Middle frontal gyrus (tissue), 1 donor: ENCODE measurements at regions not wholly inside any gene's neighbourhood (a gene's known extent, or its start where the extent isn't known, plus 50 kb on each side); places are given as distances from the start of the nearest gene placed in this dataset.

Experiments used
- DNase-seq: peaks from one replicate; pipeline ENCODE4 v3.0.0-alpha.2; 2015; ENCODE audit warnings: low spot score; ENCODE audit errors: extremely low spot score

- no peak for DNase-seq
Observed at GRCh38 chr3:167958141-167958540, 137.6 kb downstream of the GOLIM4 start.

DNA sequence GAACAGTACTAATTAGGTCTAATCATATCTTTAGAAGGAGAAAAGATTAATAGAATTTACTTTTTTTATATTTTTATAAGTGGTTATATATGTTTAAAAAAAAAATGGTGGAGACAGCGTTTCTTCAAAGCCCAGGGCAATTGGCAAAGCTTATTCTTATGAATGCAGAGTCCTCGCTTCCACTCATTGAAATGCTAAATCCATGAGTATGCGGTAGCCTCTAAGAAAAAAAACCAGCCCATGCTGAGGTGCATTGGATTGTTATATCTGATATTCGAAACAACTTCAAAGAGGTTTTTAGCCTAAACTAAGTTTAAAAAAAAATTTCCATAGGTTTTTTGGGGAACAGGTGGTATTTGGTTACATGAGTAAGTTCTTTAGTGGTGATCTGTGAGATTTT lies 142.8 kb downstream of the GOLIM4 start:
- no peak for DNase-seq

GRCh38 chr3:167950212-167950611 lies 145.5 kb downstream of the GOLIM4 start:
- no peak for DNase-seq

DNA sequence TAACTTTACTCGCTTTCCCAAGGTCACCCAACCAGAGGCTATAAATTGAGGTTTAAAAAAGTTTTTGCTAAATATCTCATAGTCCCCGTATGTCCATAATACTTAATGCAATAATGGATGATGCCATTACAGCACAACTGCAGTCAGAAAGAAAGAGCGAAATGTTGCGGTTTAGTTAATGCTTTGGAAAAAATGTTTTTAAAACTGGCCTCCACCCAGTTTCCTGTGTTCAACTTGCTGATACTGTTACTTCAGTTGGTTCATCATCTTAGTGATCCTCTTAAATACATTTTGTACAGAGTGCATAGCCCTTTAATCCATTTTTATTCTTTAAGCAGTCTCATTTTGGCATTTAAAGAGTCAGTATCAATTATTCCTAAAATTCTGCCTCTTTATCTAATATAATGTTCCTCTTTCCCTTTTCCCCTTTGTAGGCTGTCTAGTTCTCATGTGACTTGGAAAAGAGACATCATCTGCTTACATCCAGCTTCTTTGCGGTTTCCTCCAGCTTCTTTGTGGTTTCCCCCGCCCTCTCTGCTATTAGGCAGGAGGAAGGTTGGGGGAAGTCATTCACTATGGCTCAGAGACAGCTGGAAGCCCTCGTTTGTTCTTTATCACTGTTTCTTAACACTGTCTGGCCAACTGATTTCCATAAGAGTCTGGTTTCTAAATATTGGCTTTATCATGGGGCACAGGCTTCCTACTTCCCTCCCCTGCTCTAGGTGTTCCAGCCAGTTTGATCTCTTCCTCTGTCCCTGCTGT lies 154.3 kb downstream of the GOLIM4 start:
- no peak for DNase-seq

GRCh38 chr3:167940241-167940640 lies 155.5 kb downstream of the GOLIM4 start:
- no peak for DNase-seq

DNA sequence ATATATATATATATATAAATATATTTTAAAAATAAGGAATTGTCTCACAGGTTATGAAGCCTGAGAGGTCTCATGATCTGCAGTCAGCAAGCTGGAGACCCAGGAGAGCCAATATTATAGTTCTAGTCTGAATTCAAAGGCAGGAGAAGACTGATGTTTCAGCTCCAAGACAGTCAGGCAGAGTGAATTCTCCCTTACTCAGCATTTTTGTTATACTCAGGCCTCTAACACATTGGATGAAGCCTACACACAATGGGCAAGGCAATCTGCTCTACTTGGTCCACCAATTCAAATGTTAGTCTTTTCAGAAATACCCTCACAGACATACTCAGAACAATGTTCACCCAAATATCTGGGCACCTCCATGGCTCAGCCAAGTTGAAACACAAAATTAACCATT lies 157.2 kb downstream of the GOLIM4 start:
- no peak for DNase-seq

- no peak for DNase-seq
Observed at GRCh38 chr3:167936019-167936418, 159.7 kb downstream of the GOLIM4 start.

- DNase-seq = no peak
Observed at GRCh38 chr3:167930453-167930852, 165.3 kb downstream of the GOLIM4 start.

GRCh38 chr3:167929968-167930367 lies 165.8 kb downstream of the GOLIM4 start:
- no peak for DNase-seq

DNA sequence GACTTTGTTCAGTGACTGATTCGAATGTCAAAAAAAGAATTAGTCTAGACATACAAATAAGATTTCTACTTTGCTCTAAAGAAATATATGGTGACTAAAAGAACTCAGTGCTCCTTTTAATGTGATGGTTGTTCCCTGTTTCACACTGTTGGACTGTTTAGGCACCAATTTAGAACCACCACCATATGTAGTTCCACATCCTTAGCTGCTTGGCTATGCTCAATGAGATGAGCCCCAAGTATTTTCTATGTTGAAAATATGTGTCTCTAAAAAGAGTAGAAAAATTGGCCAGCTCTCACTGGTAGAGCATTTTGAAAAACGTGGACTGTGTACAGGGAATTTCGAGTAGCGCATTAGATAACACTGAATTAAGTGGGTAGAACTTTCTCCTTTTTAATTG lies 167.3 kb downstream of the GOLIM4 start:
- DNase-seq = no peak

GRCh38 chr3:167920747-167921146 lies 175.0 kb downstream of the GOLIM4 start:
- no peak for DNase-seq

DNA sequence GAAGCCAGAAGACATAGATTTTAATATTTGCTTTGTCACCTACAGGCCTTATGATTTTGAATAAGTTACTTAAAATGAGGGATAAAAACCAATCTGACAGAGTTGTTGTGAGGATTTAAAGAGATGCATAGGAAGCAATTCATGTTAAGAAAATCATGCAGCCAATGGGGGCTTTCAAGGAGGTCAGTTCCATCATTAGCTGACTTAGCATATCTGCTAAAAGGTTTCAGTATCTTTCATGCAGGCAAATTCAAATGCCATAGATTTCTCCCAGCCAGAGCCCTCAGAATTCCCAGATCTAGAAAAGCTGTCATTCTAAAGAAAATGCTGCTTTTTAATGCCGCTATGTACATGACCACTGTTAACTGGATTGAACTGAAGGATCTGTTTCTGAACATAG lies 176.1 kb downstream of the GOLIM4 start:
- no peak for DNase-seq

GRCh38 chr3:167918686-167919085 lies 177.0 kb downstream of the GOLIM4 start:
- no peak for DNase-seq

DNA sequence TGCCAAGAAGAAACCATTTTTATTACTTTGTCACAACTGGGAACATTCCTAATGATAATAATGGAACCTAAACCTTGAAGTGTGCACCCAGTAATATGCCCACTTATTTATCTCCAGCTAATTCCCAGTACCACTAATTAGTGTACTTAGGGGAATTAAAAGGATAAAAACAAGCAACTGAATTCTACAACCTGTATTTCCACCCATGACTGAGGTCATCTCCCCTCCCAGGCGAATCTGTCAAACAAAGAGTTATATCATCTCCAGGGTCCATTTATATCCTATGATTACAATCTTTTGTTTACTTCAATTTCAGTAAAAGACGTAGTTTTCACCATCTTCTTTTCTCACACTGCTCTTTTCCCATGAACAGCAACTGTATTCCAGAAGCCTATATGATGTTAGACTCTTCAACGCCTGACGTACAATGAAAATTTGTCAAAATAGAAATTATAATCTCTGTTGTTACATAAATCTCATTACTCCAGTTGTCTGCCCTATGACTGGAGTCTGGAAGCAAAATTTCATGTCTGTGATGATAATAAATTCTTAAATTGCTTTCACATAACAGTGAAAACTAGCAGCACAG lies 177.6 kb downstream of the GOLIM4 start:
- DNase-seq = no peak

- no peak for DNase-seq
Observed at GRCh38 chr3:167913219-167913835, 177.8 kb downstream of the SERPINI1 start.

GRCh38 chr3:167909952-167910351 lies 174.4 kb downstream of the SERPINI1 start:
- DNase-seq = no peak

- no peak for DNase-seq
Observed at GRCh38 chr3:167909504-167909896, 174.0 kb downstream of the SERPINI1 start.

- DNase-seq = no peak
Observed at GRCh38 chr3:167908746-167909503, 173.4 kb downstream of the SERPINI1 start.

DNA sequence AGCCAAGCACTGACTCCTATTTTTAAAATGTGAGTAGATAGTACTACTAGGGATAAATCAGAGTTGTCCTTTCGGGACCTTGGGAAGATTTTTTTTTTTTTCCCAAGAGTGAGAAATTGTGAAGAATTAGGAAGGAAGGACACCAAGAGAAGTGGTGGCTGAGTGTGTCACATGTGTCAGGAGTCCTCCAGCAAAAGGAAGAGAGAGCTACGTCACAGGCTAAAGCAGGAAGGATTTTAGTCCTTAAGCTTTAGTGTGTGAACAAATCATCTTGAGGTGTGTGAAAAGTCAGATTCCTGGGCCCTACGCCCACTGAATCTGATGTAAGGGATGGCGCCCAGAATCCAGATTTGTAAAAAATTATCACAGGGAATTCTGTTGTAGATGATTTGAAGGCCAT lies 172.7 kb downstream of the SERPINI1 start:
- no peak for DNase-seq

- DNase-seq = no peak
Observed at GRCh38 chr3:167901138-167901537, 165.6 kb downstream of the SERPINI1 start.

DNA sequence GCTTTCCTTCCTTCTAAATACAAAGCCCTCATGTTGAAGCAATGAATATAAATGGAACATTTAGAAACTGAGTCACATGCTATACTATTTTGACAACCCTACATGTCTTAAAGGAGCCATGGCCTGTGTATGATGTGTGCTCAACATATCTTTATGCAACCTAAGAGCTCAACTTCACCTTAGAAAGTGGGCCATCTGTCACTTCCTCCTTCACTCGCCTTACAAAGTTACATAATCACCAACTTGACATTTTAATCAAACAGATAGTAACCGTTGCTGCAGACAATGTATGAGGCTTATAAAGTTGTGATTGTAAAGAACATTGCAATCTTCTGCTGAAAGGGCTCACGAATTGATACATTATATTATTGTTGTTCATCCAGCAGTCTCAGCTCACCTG lies 163.6 kb downstream of the SERPINI1 start:
- no peak for DNase-seq

- DNase-seq = no peak
Observed at GRCh38 chr3:167898091-167898490, 162.6 kb downstream of the SERPINI1 start.
